SU-DHL-6 (cell line): ENCODE measurements at regions not wholly inside any gene's neighbourhood (a gene's known extent, or its start where the extent isn't known, plus 50 kb on each side); places are given as distances from the start of the nearest gene placed in this dataset.

Experiments
- H2AFZ ChIP-seq: fragments of 200-600 bp; sonication (generic); 2 replicates; pipeline ENCODE4 v1.6.1; 2014; ENCODE audit warnings: low read depth, mild to moderate bottlenecking, moderate library complexity, mixed read lengths, antibody characterized with exemption, low read length; ENCODE audit not compliant: severe bottlenecking
- H3F3A ChIP-seq: fragments of 200-600 bp; shearing (Covaris generic); 2 replicates; pipeline ENCODE4 v1.6.0; 2016; ENCODE audit warnings: antibody characterized with exemption, mild to moderate bottlenecking; ENCODE audit not compliant: insufficient read depth
- H3K27ac ChIP-seq: fragments of 200-600 bp; sonication (generic); 2 replicates; pipeline ENCODE4 v1.5.1; 2016; ENCODE audit warnings: low read depth, mild to moderate bottlenecking, low read length, moderate library complexity, mixed read lengths
- H3K27me3 ChIP-seq: fragments of 200-600 bp; sonication (generic), shearing (Covaris generic); 2 replicates; pipeline ENCODE4 v1.6.0; 2014; ENCODE audit warnings: mild to moderate bottlenecking, low read length
- H3K36me3 ChIP-seq: fragments of 200-600 bp; sonication (generic); 2 replicates; pipeline ENCODE4 v1.6.1; 2014; ENCODE audit warnings: mild to moderate bottlenecking, low read length, mixed read lengths
- H3K4me2 ChIP-seq: fragments of 300-600, 200-600 bp; shearing (Covaris generic), sonication (generic); 2 replicates; pipeline ENCODE4 v1.6.0; 2014; ENCODE audit warnings: low read length, low read depth, mild to moderate bottlenecking; ENCODE audit not compliant: poor library complexity, severe bottlenecking
- H3K4me3 ChIP-seq: fragments of 200-600 bp; sonication (generic); 2 replicates; pipeline ENCODE4 v1.5.1; 2014; ENCODE audit warnings: antibody characterized with exemption, low read length, mild to moderate bottlenecking, mixed read lengths; ENCODE audit not compliant: insufficient read depth, poor library complexity, severe bottlenecking
- H3K79me2 ChIP-seq: fragments of 200-600 bp; sonication (generic); 2 replicates; pipeline ENCODE4 v1.6.1; 2014; ENCODE audit warnings: mild to moderate bottlenecking, low read length, moderate library complexity; ENCODE audit not compliant: insufficient read depth
- H3K9ac ChIP-seq: fragments of 200-600 bp; sonication (generic); 2 replicates; pipeline ENCODE4 v1.7.0; 2014; ENCODE audit warnings: mild to moderate bottlenecking, low read length
- H3K9me2 ChIP-seq: fragments of 200-600 bp; sonication (generic); replicated peaks from 2 replicates; pipeline ENCODE4 v1.6.1; 2014; ENCODE audit warnings: low read length; ENCODE audit not compliant: insufficient read depth
- H3K9me3 ChIP-seq: fragments of 200-600 bp; sonication (generic); 2 replicates; pipeline ENCODE4 v1.6.1; 2014; ENCODE audit warnings: low read length, mixed read lengths; ENCODE audit not compliant: insufficient read depth
- H4K20me1 ChIP-seq: fragments of 200-600 bp; sonication (generic); 2 replicates; pipeline ENCODE4 v1.6.1; 2014; ENCODE audit warnings: low read depth, mild to moderate bottlenecking, antibody characterized with exemption, low read length, moderate library complexity, mixed read lengths
- EZH2phosphoT487 ChIP-seq: fragments of 200-600 bp; sonication (generic), shearing (Covaris generic); conservative IDR thresholded peaks from 2 replicates; pipeline ENCODE4 v1.6.1; 2018; ENCODE audit warnings: mild to moderate bottlenecking, antibody characterized with exemption, low read length, moderate library complexity, mixed read lengths
- TF ChIP-seq, protein P1 (sequence below): fragments of 200-600 bp; sonication (generic); IDR thresholded peaks from one replicate; pipeline ENCODE4 v1.5.1; 2017; ENCODE audit warnings: antibody characterized with exemption, mild to moderate bottlenecking, low read length, moderate library complexity; ENCODE audit not compliant: insufficient read depth, poor library complexity, severe bottlenecking

DNA sequence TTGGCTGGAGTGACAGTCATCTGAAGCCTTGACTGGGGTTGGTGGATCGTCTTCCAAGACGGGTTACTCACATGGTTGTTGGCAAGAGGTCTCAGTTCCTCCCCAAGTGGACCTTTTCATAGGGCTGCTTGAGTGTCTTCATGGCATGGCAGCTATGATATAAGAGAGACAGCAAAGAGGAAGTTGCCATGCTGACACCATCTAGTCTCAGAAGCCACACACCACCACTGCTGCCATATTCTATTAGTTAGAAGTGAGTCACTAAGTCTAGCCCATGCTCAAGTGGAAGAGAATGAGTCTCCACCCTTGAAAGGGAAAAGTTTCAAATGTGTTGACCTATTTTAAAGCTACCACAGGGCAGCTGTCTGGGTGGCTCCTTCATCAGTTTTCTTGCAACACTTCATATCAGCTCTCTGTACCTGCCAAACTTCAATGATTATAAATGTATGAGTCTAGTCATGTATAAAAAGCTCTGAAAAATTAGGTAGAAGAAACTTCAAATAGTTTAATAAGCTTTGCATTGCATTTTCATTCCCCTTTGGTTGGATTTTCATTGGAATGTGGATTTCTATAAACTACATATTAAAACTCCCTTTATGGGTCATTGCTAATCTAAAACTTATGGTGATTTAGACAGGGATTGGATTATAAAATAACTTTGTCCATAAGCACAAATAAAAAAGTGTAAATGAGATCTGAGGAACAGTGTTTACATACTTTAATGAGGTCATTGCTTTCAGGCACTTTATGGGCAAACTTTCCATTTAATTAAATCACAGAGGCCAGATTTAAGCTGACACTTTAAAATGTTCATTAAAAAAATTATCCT lies 68.0 kb upstream of the ATXN3L start:
- Histone ChIP-seq H3K4me2 (no peak overlapping the region), H3K27ac (no peak overlapping the region), H4K20me1 (no peaks in the 10 kb centered on the region), H3K9ac (no peak overlapping the region), H3K79me2 (no peaks in the 10 kb centered on the region), H3K9me3 (no peaks in the 10 kb centered on the region), H3K36me3 (no peaks in the 10 kb centered on the region), H3F3A (no peaks in the 10 kb centered on the region), H3K4me3 (no peak overlapping the region), H2AFZ (no peak overlapping the region), H3K27me3 (no peaks in the 10 kb centered on the region), H3K9me2 (no peaks in the 10 kb centered on the region)
- TF ChIP-seq, protein P1, sequence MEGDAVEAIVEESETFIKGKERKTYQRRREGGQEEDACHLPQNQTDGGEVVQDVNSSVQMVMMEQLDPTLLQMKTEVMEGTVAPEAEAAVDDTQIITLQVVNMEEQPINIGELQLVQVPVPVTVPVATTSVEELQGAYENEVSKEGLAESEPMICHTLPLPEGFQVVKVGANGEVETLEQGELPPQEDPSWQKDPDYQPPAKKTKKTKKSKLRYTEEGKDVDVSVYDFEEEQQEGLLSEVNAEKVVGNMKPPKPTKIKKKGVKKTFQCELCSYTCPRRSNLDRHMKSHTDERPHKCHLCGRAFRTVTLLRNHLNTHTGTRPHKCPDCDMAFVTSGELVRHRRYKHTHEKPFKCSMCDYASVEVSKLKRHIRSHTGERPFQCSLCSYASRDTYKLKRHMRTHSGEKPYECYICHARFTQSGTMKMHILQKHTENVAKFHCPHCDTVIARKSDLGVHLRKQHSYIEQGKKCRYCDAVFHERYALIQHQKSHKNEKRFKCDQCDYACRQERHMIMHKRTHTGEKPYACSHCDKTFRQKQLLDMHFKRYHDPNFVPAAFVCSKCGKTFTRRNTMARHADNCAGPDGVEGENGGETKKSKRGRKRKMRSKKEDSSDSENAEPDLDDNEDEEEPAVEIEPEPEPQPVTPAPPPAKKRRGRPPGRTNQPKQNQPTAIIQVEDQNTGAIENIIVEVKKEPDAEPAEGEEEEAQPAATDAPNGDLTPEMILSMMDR = no peak
- no peak for TF ChIP-seq EZH2phosphoT487

DNA sequence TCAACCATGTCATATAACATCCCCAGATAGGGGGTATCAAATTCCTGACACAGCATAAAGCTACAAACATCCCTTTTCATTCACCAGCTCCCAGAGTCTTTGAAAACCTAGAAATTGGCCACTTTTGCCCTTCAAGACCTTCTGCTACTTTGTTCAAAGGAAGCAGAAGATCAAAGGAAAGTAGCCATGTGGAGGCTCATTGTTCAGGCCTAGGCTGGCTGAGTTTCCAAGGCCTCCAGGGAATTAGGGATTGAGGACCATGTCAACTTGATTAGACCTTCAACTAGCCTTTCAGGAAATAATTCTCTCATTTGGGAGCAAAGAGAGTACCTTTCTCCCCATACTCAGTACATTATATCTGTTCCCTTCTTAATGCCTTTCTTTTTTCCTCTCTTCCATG lies 66.8 kb upstream of the ATXN3L start:
- no peak for TF ChIP-seq EZH2phosphoT487
- TF ChIP-seq, protein P1 = no peak
- no peaks in the 10 kb centered on the region for H3K27me3 ChIP-seq
- no peak overlapping the region for H2AFZ ChIP-seq
- H4K20me1 ChIP-seq = no peaks in the 10 kb centered on the region
- H3F3A ChIP-seq = no peaks in the 10 kb centered on the region
- no peaks in the 10 kb centered on the region for H3K36me3 ChIP-seq
- H3K9me2 ChIP-seq = no peaks in the 10 kb centered on the region
- no peak overlapping the region for H3K9ac ChIP-seq
- H3K4me2 ChIP-seq = no peak overlapping the region
- no peak overlapping the region for H3K27ac ChIP-seq
- H3K79me2 ChIP-seq = no peaks in the 10 kb centered on the region
- no peaks in the 10 kb centered on the region for H3K9me3 ChIP-seq
- no peak overlapping the region for H3K4me3 ChIP-seq

DNA sequence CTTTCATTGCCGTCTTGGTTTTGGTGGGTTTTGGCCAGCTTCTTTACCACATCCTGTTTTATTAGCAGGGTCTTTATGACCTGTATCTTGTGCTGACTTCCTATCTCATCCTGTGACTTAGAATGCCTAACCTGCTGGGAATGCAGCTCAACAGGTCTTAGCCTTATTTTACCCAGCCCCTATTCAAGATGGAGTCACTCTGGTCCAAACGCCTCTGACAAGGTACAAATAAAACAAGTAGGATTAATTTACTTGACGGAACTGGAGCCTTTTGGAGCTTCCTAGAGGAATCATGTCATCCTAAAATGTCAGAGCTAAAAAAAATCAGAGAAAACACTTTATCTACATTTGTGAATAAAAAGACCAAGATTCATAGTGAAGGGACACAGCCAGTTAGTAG lies 66.2 kb upstream of the ATXN3L start:
- H3K9ac ChIP-seq = no peak overlapping the region
- H3K9me3 ChIP-seq = no peaks in the 10 kb centered on the region
- H2AFZ ChIP-seq = no peak overlapping the region
- no peak overlapping the region for H3K4me3 ChIP-seq
- no peaks in the 10 kb centered on the region for H3F3A ChIP-seq
- no peak overlapping the region for H3K27ac ChIP-seq
- H3K36me3 ChIP-seq = no peaks in the 10 kb centered on the region
- TF ChIP-seq EZH2phosphoT487 = no peak
- TF ChIP-seq, protein P1 = no peak
- no peaks in the 10 kb centered on the region for H3K27me3 ChIP-seq
- H3K9me2 ChIP-seq = no peaks in the 10 kb centered on the region
- no peak overlapping the region for H3K4me2 ChIP-seq
- H3K79me2 ChIP-seq = no peaks in the 10 kb centered on the region
- H4K20me1 ChIP-seq = no peaks in the 10 kb centered on the region
